Heart left ventricle (tissue), 16 donors: ENCODE measurements at regions not wholly inside any gene's neighbourhood (a gene's known extent, or its start where the extent isn't known, plus 50 kb on each side); places are given as distances from the start of the nearest gene placed in this dataset.

Source experiments
- ATAC-seq, 4 donors: fragments of 200-7000 bp; cut with Tn5 transposase; one replicate each; pipeline ENCODE4 v1.9.1; 2020 to 2022; ENCODE audit warnings: moderate library complexity in 4 of 4, mild to moderate bottlenecking in 3 of 4, moderate number of reproducible peaks in 1 of 4
- DNase-seq, 5 donors: peaks; one replicate each; pipeline ENCODE4 v3.0.0-alpha.2; 2020
- H3K27ac ChIP-seq, 12 donors: fragments of 200-600 bp; sonication (generic) in 4 of 12; one replicate each; pipeline versions ENCODE4 v1.5.0 to v1.8.0; 2016 to 2022; ENCODE audit warnings: mild to moderate bottlenecking in 2 of 12
- H3K27me3 ChIP-seq, 9 donors: fragments of 200-600 bp; sonication (generic) in 2 of 9; one replicate each; pipeline versions ENCODE4 v1.5.1 to v1.8.0; 2016 to 2022; ENCODE audit warnings: mild to moderate bottlenecking in 3 of 9
- H3K36me3 ChIP-seq, 9 donors: fragments of 200-600 bp; sonication (generic) in 2 of 9; one replicate each; pipeline versions ENCODE4 v1.5.0 to v1.8.0; 2018 to 2022; ENCODE audit warnings: mild to moderate bottlenecking in 2 of 9
- H3K4me1 ChIP-seq, 12 donors: fragments of 200-600 bp; sonication (generic) in 4 of 12; one replicate each; pipeline versions ENCODE4 v1.5.0 to v1.8.0; 2016 to 2022; ENCODE audit warnings: mild to moderate bottlenecking in 3 of 12
- H3K4me3 ChIP-seq, 12 donors: fragments of 200-600 bp; sonication (generic) in 4 of 12; one replicate each; pipeline versions ENCODE4 v1.5.0 to v1.8.0; 2017 to 2022; ENCODE audit warnings: mild to moderate bottlenecking in 9 of 12, moderate library complexity in 4 of 12
- H3K9me3 ChIP-seq, 12 donors: fragments of 200-600 bp; sonication (generic) in 4 of 12; one replicate each; pipeline versions ENCODE4 v1.5.0 to v1.8.0; 2016 to 2022; ENCODE audit warnings: mild to moderate bottlenecking in 1 of 12
- CTCF ChIP-seq, 12 donors: fragments of 200-600 bp; sonication (generic) in 4 of 12; IDR thresholded peaks; one replicate each; pipeline versions ENCODE4 v1.5.0 to v1.8.0; 2018 to 2022; ENCODE audit warnings: antibody characterized with exemption in 12 of 12, mild to moderate bottlenecking in 5 of 12
- POLR2A ChIP-seq, 2 donors: fragments of 450-650 bp; IDR thresholded peaks; one replicate each; pipeline ENCODE4 v1.6.1; 2017; ENCODE audit warnings: antibody characterized with exemption in 2 of 2, mild to moderate bottlenecking in 2 of 2, moderate library complexity in 2 of 2
- WGBS, 4 donors: extraction: QIAGEN DNeasy Blood & Tissue Kit in 2 of 4; methylation state at CpG; one replicate each; pipeline versions ENCODE4 v1.1.5 to v1.1.7; 2013 to 2018; 5-methylcytosine and 5-hydroxymethylcytosine counted together
- intact Hi-C, 10 donors: fragments of 100-400 bp; cut with DNase I; formaldehyde crosslinking; loops; one replicate each; pipeline versions ENCODE4 v1.11.1 to v1.14.2; 2022
- donor health status: ischemic (EF 13 %, LVEDD 7.1; RV severe dilation, severe dysfunction).
- donor health status: healthy with polysubstance abuse.
- donor health status: DM: no; HTN: yes; CAD: no.
- donor health status: DM: no; HTN: no; CAD: no.
- donor health status: ischemic (EF 25% LVEDD 6.9; RV normal size, moderate dysfunction).
- donor health status: ischemic (EF 25% LVEDD 5.7; RV mildly dilated, moderate dysfunction).
- donor health status: healthy.
- donor health status: DM: yes; HTN: yes; CAD: no.
- donor health status: ischemic (EF 35%, LVEDD 5.7; RV mildly dilated, moderate dysfunction).
- donor health status: nonischemic (EF 11% LVEDD 7.7; RV severe dilation, severe dysfunction).
- donor health status: DM: yes; HTN: yes; CAD: no.
- donor health status: PGD.
- donor health status: ischemic (EF 29% LVEDD 5.4; RV normal size, mild dysfunction).
- donor health status: nonischemic (EF 23%, LVEDD 6.1; RV moderate dilation, normal function).

GRCh38 chr6:164169355-164169754 is 754.8 kb downstream of the QKI start:
- H3K27ac ChIP-seq: no peak overlapping the region
- TF ChIP-seq CTCF (IDR thresholded peaks at IDR 0.05) (no peak), POLR2A (IDR thresholded peaks at IDR 0.05) (no peak)
- intact Hi-C loops: no loop called here
- no peak for ATAC-seq
- H3K4me3 ChIP-seq: no peak overlapping the region
- 63 to 73% (median 66%) methylated on average over 7 of the region's 7 CpGs for WGBS, 4 donors
- no peaks in the 10 kb centered on the region for H3K27me3 ChIP-seq
- no peak for DNase-seq
- H3K9me3 ChIP-seq: no peaks in the 10 kb centered on the region
- H3K36me3 ChIP-seq: no peaks in the 10 kb centered on the region
- H3K4me1 ChIP-seq: no peaks in the 10 kb centered on the region

- H3K9me3 ChIP-seq: no peaks in the 10 kb centered on the region
- H3K27me3 ChIP-seq: no peaks in the 10 kb centered on the region
- H3K4me3 ChIP-seq: no peak overlapping the region
- peak in 1 of 4 donors; percentile 39 for ATAC-seq
- H3K36me3 ChIP-seq: no peaks in the 10 kb centered on the region
- no peak for TF ChIP-seq CTCF (IDR thresholded peaks at IDR 0.05)
- no peak for TF ChIP-seq POLR2A (IDR thresholded peaks at IDR 0.05)
- H3K27ac ChIP-seq: no peak overlapping the region
- H3K4me1 ChIP-seq: no peaks in the 10 kb centered on the region
- WGBS, 4 donors: 72 to 75% (median 73%) methylated on average over 6 of the region's 6 CpGs
- DNase-seq: no peak
- intact Hi-C loops: no loop called here
Measured at GRCh38 chr6:164168595-164168994, 754.1 kb downstream of the QKI start.

DNA sequence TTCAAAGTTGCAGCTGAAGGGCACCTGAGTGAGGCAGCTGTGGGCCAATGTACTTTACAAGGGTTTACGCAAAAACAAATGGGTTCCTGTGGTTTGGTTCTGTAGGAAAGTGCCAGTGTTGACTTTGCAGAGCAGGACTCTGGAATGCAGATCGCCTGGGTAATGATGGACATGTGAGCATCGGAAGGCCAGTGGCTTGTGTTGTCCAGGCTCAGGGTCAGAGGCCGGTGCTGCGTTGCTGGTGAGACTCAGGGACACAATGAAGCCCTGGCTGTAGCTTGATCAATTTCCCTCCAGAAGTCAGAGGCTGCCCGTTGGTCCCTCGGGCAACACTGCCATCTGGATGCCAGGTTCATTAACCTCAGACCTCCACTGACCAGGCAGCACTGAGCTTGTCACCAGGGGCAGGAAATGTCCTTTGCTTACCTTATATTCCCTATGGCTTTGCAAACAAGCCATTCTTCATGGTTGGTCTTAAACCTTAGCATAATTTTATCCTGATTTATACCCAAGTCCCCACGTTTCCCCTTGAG is 753.4 kb downstream of the QKI start:
- Histone ChIP-seq H3K27ac (no peak overlapping the region), H3K36me3 (no peaks in the 10 kb centered on the region), H3K27me3 (no peaks in the 10 kb centered on the region), H3K9me3 (no peaks in the 10 kb centered on the region), H3K4me3 (no peak overlapping the region), H3K4me1 (no peaks in the 10 kb centered on the region)
- DNase-seq (peak in 2 of 5 donors; percentile 35 to 43), ATAC-seq (peak in 3 of 4 donors; percentile 58 to 83 (median 69))
- intact Hi-C loops: no loop called here
- 73 to 86% (median 78%) methylated on average over 6 to 8 of the region's 8 CpGs for WGBS, 4 donors
- TF ChIP-seq CTCF (IDR thresholded peaks at IDR 0.05) (peak in 8 of 12 donors; percentile 11 to 33 (median 20)), POLR2A (IDR thresholded peaks at IDR 0.05) (no peak)

- Histone ChIP-seq H3K4me1 (no peaks in the 10 kb centered on the region), H3K27me3 (no peaks in the 10 kb centered on the region), H3K27ac (no peak overlapping the region), H3K4me3 (no peak overlapping the region), H3K9me3 (no peaks in the 10 kb centered on the region), H3K36me3 (no peaks in the 10 kb centered on the region)
- ATAC-seq: no peak
- DNase-seq: no peak
- intact Hi-C loops: no loop called here
- WGBS, 4 donors: 92 to 98% (median 97%) methylated on average over 5 of the region's 5 CpGs
- TF ChIP-seq CTCF (IDR thresholded peaks at IDR 0.05) (no peak), POLR2A (IDR thresholded peaks at IDR 0.05) (no peak)
Measured at GRCh38 chr6:164166996-164167395, 752.5 kb downstream of the QKI start.
